ENCODE measurements at regions not wholly inside any gene's neighbourhood (a gene's known extent, or its start where the extent isn't known, plus 50 kb on each side); places are given as distances from the start of the nearest gene placed in this dataset.

- Mint-ChIP-seq H3K4me3 (ENCODE audit: unreplicated experiment) (no peak overlapping the region), H3K27ac (ENCODE audit: unreplicated experiment) (no peak overlapping the region), H3K4me1 (ENCODE audit: low read depth, unreplicated experiment) (no peaks in the 10 kb centered on the region), H3K36me3 (ENCODE audit: insufficient read depth, unreplicated experiment) (no peaks in the 10 kb centered on the region), H3K9me3 (ENCODE audit: unreplicated experiment) (peaks cover 8% of the 10 kb centered on the region), H3K27me3 (ENCODE audit: insufficient read depth, unreplicated experiment) (no peaks in the 10 kb centered on the region)
- no peak for TF ChIP-seq CTCF (IDR thresholded peaks at IDR 0.05; ENCODE audit: insufficient read depth in 1 of 2, low read depth in 1 of 2, low read length in 1 of 2, severe bottlenecking in 1 of 2, unreplicated experiment in 1 of 2)
- DNase-seq: no peak
- Histone ChIP-seq H3K9me3 (no peaks in the 10 kb centered on the region; the same call in 1 of the 2 replicates), H3K4me3 (ENCODE audit: low read depth, low read length) (no peak overlapping the region), H3K27me3 (replicated peaks; ENCODE audit: control insufficient read depth, insufficient read depth, low read length) (no peaks in the 10 kb centered on the region), H3K36me3 (ENCODE audit: control insufficient read depth, insufficient read depth, low read length) (no peaks in the 10 kb centered on the region), H3K4me1 (no peaks in the 10 kb centered on the region)
- intact Hi-C loops (cut with micrococcal nuclease; ENCODE audit: unreplicated experiment): no loop called here
- POLR2A ChIA-PET: no interaction called here
- CTCF ChIA-PET: no interaction called here
- no TSS peak for BruUV-seq (replicated peaks)
Measured at GRCh38 chr5:169494941-169495548, 88.5 kb upstream of the SPDL1 start.

- ChIA-PET POLR2A (no interaction called here), CTCF (no interaction called here)
- intact Hi-C loops (cut with micrococcal nuclease; ENCODE audit: unreplicated experiment): no loop called here
- no peaks in the 10 kb centered on the region for H3K27me3 Mint-ChIP-seq (ENCODE audit: insufficient read depth, unreplicated experiment)
- Histone ChIP-seq H3K9me3 (no peaks in the 10 kb centered on the region; the same call in 1 of the 2 replicates), H3K36me3 (ENCODE audit: control insufficient read depth, insufficient read depth, low read length) (no peaks in the 10 kb centered on the region), H3K4me3 (ENCODE audit: low read depth, low read length) (no peak overlapping the region), H3K4me1 (no peaks in the 10 kb centered on the region), H3K27me3 (replicated peaks; ENCODE audit: control insufficient read depth, insufficient read depth, low read length) (no peaks in the 10 kb centered on the region)
- H3K27ac Mint-ChIP-seq (ENCODE audit: unreplicated experiment): no peak overlapping the region
- TF ChIP-seq CTCF (IDR thresholded peaks at IDR 0.05; ENCODE audit: insufficient read depth in 1 of 2, low read depth in 1 of 2, low read length in 1 of 2, severe bottlenecking in 1 of 2, unreplicated experiment in 1 of 2): no peak
- DNase-seq: no peak
- no TSS peak for BruUV-seq (replicated peaks)
- peaks cover 12% of the 10 kb centered on the region for H3K9me3 Mint-ChIP-seq (ENCODE audit: unreplicated experiment)
- H3K4me3 Mint-ChIP-seq (ENCODE audit: unreplicated experiment): no peak overlapping the region
- H3K36me3 Mint-ChIP-seq (ENCODE audit: insufficient read depth, unreplicated experiment): no peaks in the 10 kb centered on the region
- no peaks in the 10 kb centered on the region for H3K4me1 Mint-ChIP-seq (ENCODE audit: low read depth, unreplicated experiment)
Measured at GRCh38 chr5:169494383-169494935, 89.1 kb upstream of the SPDL1 start.

- H3K4me1 ChIP-seq: no peaks in the 10 kb centered on the region
- POLR2A ChIA-PET: no interaction called here
- no peaks in the 10 kb centered on the region for H3K36me3 ChIP-seq (ENCODE audit: control insufficient read depth, insufficient read depth, low read length)
- no peaks in the 10 kb centered on the region for H3K27me3 Mint-ChIP-seq (ENCODE audit: insufficient read depth, unreplicated experiment)
- CTCF ChIA-PET: no interaction called here
- no peak overlapping the region for H3K4me3 Mint-ChIP-seq (ENCODE audit: unreplicated experiment)
- intact Hi-C loops (cut with micrococcal nuclease; ENCODE audit: unreplicated experiment): no loop called here
- no TSS peak for BruUV-seq (replicated peaks)
- H3K4me1 Mint-ChIP-seq (ENCODE audit: low read depth, unreplicated experiment): no peaks in the 10 kb centered on the region
- H3K9me3 Mint-ChIP-seq (ENCODE audit: unreplicated experiment): peaks cover 23% of the 10 kb centered on the region
- H3K27me3 ChIP-seq (replicated peaks; ENCODE audit: control insufficient read depth, insufficient read depth, low read length): no peaks in the 10 kb centered on the region
- no peak overlapping the region for H3K4me3 ChIP-seq (ENCODE audit: low read depth, low read length)
- no peak overlapping the region for H3K27ac Mint-ChIP-seq (ENCODE audit: unreplicated experiment)
- H3K36me3 Mint-ChIP-seq (ENCODE audit: insufficient read depth, unreplicated experiment): no peaks in the 10 kb centered on the region
- no peak for DNase-seq
- H3K9me3 ChIP-seq: no peaks in the 10 kb centered on the region
- TF ChIP-seq CTCF (IDR thresholded peaks at IDR 0.05; ENCODE audit: insufficient read depth in 1 of 2, low read depth in 1 of 2, low read length in 1 of 2, severe bottlenecking in 1 of 2, unreplicated experiment in 1 of 2): no peak
Measured at GRCh38 chr5:169474226-169474625, 109.3 kb upstream of the SPDL1 start.

Measured in Caco-2 (cell line).